Fibroblast of gingiva (primary cell): ENCODE measurements at regions not wholly inside any gene's neighbourhood (a gene's known extent, or its start where the extent isn't known, plus 50 kb on each side); places are given as distances from the start of the nearest gene placed in this dataset.

Experiments used
- DNase-seq: peaks from one replicate; pipeline ENCODE4 v3.0.0-alpha.2; 2011; ENCODE audit warnings: low read depth

DNA sequence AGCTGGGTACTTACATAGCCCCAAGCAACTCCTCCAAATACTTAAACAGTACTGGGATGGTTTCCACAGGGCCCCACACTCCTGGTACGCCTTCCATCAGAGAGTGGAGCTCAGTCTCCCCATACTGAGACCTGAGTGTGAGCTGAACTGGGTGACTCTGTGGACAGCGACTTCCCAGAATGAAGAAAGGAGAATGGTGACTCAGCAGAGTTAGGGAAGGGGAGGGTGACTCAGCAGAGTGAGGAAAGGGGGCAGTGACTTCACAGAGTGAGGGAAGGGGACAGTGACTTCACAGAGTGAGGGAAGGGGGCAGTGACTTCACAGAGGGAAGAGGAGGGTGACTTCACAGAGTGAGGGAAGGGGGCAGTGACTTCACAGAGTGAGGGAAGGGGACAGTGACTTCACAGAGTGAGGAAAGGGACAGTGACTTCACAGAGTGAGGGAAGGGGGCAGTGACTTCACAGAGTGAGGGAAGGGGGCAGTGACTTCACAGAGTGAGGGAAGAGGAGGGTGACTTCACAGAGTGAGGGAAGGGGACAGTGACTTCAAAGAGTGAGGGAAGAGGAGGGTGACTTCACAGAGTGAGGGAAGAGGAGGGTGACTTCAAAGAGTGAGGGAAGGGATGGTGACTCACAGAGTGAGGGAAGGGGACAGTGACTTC lies 141.3 kb upstream of the PITRM1 start:
- peak; percentile 70 for DNase-seq

DNA sequence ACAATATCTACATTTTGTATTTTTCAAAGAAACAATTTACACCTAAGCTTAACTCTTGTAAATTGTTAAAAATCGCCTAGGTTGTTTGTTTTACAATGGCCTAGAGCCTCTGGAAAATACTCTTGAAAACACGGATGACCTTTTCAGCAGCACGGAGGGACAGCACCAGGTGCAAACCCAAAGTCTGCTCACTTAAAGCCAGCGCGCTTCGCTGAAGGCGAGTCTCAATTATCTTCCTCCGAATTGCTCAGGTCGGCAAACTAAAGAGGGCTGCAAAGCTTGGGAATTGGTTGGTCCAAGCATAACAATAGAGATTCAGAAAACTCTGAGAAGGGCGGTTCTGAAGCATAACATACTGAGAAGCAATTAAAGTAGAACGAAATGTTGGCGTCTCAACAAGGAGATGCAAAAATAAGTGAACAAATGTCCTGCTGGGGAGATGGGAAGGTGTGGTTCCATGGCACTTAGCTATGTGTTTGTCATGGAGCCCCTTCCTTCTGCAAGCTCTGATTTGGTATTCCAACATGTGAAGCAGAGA lies 139.9 kb upstream of the PITRM1 start:
- no peak for DNase-seq

DNA sequence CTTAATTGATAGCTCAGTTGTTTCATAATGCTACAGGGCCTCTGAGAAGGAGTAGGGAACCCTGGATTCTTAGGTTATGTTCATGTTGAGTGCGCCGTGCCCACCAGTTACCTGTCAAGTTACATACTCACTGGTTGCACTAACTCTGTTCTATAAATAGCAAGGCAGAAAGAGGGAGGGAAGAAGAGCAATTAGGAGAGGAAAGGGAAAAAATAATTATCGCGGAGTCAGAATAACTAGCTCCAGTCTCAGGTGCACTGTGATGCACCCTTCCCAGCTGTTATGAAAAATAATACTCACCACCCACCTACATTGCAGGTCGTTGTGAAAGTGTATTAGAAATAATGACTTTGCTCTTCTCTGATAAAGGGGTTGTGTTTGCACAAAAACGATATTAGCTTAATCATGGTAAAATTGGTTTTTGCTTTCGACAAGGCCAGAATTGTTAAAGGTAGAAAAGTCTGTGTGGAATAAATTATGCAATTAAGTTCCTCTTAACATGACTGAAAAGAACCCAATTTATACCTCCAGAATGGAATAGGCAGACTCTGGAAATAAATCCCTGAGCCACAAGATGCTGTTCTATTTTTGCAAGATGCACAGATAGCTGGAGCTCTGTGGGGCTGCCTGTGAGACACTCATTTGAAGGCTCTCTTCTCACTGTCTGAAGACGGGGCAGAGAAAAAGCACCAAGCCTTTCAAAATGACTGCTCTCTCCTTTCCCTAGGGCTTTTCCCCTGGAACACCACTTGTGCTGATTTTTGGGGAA lies 137.6 kb upstream of the PITRM1 start:
- DNase-seq, result no peak

DNA sequence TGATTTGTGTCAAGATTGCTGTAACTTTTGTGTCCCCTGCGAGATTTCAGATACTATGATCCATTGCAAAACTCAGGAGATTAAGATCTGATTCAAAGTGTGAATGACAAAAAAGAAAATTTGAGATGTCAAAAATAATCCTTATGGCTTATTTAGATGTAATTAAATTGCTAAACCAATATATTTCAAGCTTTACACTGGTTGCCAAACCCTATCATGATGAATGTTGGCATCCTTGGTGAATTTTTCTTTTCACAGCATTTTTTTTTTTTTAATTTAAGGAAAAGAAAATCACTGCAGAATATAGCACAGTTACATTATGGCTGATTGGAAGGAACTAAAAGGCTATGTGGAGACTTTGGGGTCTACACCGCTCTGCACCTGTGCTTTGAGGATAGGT lies 133.5 kb upstream of the PITRM1 start:
- DNase-seq, result no peak

DNA sequence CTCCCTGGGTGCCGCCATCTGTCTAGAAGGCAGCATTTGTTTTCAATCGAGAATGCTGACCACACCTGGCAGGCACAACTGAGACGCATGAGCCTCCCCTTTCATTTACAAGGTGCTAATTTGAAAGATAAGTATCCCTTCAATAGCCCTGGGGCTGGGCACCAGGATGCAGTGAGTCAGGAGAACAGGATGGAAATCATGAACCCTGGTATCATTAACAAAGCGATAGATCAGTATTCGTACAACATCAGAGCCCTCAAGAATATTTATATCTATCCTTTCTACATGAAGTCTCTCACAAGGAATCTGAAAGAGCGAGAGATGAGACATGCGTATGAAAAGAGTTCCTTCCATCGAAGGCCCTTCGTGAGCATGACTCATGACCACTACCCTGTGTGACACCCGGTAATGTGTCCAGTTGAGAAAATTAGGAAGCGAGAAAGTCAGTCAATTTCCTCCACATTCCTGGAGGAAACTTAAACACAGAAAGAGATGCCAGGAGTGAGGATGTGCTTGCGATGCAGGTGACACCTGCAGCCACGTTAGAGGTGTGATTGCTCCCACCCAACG lies 123.1 kb upstream of the PITRM1 start:
- DNase-seq, result no peak

DNA sequence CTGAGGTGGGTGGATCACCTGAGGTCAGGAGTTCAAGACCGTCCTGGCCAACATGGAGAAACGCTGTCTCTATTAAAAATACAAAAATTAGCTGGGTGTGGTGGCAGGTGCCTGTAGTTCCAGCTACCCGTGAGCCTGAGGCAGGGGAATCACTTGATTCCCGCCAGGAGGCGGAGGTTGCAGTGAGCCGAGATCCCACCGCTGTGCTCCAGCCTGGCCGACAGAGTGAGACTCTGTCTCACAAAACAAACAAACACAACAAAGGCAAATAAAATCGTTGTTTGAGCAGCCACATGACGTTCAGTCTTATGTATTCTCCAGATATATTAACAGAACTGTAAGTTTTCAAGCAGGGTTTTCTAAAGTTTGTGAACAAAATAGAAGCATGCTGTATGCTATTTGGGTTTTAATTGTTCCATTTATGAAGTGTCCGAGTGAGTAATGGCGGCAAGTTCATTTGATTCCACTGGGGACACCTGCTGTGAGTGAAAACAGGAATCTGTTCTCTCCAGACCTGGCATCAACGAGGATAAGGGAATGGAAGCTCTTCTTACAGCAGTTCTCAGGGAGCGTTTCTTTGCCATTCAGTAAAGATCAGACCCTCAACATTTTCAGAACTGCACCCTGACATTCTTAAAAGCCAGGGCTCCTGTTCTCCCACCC lies 122.5 kb upstream of the PITRM1 start:
- DNase-seq, result no peak

DNA sequence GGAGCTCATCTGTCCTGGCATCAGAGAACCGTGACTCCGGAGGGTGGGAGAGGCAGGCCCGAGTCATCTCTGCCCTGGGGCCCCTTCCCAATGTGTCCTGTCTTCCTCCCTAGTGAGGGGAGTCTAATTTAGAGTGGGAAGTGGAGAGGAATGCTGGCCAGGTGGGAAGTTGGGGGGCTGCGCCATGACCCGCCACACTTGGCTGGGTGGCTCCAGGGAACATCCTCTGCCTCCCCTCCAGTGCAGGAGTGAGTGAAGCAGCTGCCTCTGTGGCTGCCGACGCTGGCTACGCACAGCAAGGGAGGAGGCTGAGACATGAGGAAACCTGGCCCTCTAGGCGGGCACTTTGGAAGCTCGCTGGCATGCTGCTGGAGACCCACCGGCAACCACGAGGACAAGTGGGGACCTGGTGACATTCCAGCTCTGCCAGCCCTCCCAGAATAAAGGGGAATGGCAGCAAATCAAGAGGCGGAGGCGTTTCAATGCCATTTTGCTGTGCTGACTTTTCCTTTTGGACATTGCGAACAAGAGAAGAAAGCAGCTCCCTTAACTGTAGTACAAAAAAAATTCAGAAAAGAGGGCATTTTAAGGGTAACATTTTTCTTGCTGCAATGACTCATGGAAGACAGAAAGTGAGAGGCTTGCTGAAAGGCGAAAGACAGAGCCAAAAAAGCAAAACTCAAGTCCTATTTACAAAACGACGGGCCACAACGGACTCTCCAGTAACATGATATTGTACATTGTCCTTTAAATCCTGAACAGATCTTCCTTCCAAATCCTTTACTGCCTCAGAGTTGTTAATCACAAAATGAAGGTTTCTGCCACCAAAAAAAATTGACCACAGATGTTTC lies 121.2 kb upstream of the PITRM1 start:
- DNase-seq, result peak; percentile 81

DNA sequence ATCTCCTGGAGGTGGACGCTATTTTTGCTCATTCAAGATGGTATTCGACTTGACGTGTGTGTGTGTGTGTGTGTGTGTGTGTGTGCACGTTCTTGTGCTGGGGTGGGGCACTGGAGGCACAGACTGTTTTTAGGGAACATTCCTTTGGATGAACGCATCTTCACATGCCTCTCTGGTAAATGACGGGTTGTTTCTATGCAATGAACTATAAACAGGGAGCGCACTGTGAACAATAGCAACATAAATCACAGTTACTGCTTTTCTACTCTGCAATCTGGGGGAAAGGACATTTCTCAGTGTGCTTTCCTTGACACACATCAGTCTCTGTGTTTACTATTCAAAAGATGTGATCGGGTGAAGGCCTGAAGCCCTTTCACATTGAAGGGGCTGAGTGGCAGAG lies 120.1 kb upstream of the PITRM1 start:
- peak; percentile 65 for DNase-seq

DNA sequence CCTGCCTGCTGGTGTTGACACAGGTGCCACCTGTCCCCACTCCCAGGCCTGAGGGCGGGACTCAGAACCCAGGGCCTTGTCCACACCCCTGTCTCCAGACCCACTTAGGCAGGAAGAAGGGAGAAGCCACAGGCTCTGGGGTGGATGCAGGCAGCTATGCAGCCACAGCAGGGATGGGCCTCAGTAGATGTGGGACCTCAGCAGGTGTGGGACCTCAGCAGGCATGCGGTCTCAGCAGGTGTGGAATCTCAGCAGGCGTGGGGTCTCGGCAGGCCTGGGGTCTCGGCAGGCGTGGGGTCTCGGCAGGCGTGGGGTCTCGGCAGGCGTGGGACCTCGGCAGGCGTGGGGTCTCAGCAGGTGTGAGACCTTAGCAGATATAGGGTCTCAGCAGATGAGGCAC lies 118.0 kb upstream of the PITRM1 start:
- DNase-seq, result no peak

DNA sequence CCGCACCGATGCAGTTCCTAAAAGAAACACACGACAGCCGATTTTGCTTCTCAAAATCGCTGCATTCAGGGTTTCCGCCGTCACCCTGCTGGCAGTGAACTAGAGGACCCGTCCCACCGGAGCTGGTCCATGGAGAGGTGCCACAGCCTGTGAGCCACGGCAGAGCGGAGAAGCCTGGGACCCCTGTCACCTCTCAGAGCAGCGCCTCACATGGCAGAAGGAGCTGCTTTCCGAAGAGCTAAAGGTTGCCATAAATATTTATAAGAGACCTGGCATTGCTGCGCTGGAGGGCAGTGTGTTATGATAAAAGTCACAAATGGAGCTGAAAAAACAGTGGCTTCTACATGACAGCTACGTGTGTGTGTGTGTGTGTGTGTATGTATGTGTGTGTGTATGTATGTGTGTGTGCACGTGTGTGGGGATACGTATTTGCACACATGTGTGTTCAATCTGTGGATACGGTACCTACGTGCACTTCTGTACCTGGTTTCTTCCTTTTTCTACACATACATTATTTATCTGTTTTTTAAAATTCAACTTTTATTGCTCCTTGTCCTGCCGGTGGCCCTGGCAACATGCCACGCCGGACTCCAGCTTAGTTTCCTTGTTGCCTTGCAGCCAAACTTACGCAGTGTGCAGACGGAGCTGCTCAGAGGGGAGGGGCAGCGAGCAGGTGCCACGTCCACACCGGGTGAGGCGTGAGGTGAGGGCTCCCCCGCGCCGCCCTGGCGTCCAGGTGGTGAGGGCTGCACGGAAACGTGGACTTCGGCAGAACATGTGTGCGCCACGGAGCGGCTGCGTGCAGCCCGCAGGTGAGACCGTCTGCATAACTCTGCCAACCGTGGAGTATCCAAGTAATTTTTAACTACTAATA lies 115.2 kb upstream of the PITRM1 start:
- no peak for DNase-seq

DNA sequence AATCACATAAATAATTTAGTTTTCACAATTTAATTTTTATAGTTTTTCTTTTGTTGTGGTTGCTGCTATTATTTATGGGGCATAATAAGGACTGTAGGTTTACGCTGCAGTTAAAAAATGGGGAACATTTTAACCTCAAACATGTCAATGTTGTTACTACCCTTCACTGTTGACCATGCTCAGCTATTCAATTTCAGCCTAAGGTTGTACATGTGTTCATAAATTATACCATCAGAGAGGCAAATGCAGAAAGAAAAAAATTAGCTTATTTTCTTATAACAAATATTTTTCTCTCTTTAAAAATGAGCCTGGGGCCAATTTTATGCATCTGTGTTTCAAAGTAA lies 110.1 kb upstream of the PITRM1 start:
- no peak for DNase-seq

DNA sequence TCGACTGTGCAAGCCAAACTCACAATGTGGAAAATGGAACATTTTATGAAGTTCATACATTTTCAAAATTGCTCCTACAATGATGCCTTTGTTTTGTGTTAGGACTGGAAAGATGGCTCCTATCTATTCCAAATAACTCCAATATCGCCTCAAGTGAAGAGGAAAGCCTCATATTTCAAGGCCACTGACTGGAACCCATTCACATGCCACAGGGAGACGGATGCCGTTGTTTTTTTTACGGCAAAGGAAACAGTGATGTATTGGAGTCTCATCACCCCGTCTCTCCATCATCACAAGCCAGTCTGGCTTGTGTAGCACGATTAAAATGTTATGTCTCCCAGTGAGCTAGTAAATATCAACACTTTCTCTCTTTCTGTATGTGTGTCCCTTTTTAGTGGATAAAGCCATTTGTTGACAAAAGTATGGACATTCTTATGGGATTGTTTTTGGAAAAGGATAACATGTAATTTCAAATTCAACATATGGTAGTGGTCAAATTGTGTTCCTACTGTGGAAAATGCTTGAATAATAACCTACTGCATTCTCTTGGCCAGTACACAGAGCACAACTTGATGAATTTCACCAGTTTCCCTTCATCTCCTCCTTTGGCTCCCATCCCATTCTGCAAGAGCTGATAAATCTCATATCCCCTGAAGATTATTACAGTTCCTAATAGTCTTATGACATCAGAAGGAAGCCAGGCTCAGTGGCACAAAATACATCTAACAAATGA lies 109.5 kb upstream of the PITRM1 start:
- no peak for DNase-seq

DNA sequence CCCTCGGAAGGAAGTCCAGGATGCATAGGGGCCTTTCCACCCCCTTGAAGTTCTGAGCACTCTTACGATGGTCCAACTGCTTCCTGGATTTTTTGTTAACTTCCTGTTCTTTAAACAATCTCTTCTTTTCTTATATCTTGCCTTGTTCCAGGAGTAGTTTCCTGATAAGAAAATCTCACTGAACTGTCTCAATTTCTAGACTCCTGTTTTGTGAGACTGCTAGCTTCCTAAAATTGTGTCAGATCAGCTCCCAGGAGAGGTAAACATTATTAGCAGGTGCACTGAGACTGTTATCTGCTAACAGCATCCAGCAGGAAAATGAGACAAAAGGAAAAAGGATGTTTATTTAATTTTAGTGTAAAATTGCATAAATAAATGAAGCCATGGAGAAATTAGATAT lies 106.2 kb upstream of the PITRM1 start:
- DNase-seq, result no peak

DNA sequence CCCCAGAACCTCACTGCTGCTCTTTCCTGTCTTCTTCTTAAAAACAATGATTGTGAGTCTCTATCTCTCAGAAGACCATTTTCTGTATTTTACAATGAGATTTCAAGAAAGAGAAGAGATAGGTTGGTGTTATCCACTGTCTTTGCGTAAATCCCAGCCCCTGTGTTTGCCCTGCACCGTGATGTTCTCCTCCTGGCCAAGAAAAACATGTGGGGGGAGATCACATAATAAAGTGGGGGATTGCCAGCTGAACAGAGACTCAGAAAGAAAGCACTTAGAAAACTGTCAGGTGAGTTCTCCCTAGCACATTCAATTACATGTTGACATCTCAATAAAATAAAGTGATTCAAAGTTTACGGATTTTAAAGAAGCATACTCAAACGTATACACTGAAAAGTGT lies 105.0 kb upstream of the PITRM1 start:
- no peak for DNase-seq

DNA sequence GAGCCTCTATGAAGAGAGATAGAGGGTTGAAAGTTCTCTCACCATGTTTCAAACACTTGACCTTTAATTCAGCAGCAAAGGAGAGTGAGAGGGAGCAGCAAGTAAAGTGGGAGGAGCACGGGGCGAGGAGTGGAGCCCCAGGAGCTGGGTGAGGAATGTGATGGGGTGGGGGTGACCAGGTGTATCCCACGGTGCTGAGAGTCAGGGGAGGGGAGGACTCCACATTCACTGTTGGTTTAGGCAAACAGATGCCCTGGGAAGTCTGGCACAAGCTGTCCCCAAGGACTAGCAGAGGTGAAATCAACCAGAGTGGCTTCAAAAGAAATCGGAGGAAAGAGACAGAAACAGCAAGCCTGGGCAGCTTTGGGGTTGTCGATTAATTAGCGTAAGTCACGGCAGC lies 101.8 kb upstream of the PITRM1 start:
- DNase-seq, result no peak

DNA sequence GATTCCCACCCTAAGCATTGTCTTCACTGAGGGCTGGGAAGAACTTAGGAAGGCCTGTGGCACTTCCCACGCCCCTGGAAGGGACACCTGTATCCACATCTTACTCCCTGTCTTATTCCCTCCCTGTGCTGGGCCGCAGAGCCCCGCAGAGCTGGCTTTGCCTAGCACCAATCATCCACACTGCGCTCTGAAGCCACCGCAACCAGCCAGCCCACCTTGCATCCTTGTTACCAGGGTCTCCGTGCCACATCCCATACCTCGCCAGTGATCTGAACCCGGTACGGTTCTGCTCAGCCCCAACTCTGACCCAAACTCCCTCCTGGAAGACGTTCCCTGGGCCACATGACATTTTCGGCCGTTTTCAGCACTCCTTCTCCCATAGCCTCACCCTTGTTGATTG lies 101.4 kb upstream of the PITRM1 start:
- no peak for DNase-seq

DNA sequence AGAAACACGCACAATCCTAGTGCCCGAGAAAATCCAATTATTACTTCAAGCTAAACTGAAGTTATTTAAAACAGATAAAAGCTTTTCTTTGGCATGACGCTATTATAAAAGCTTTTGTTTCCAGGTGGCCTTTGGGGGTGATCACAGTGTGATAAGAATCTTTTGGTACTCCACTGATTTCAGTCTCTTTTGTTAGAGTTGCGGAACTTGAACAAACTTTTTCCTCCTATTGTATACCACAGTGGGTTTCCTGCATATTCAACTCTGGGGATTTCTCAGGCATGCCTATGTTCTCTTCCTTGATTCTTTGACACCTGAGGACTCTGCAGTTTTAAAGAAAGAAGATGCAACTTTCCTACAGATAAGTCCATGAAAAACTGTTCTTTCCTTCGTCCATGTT lies 99.7 kb upstream of the PITRM1 start:
- DNase-seq, result no peak

DNA sequence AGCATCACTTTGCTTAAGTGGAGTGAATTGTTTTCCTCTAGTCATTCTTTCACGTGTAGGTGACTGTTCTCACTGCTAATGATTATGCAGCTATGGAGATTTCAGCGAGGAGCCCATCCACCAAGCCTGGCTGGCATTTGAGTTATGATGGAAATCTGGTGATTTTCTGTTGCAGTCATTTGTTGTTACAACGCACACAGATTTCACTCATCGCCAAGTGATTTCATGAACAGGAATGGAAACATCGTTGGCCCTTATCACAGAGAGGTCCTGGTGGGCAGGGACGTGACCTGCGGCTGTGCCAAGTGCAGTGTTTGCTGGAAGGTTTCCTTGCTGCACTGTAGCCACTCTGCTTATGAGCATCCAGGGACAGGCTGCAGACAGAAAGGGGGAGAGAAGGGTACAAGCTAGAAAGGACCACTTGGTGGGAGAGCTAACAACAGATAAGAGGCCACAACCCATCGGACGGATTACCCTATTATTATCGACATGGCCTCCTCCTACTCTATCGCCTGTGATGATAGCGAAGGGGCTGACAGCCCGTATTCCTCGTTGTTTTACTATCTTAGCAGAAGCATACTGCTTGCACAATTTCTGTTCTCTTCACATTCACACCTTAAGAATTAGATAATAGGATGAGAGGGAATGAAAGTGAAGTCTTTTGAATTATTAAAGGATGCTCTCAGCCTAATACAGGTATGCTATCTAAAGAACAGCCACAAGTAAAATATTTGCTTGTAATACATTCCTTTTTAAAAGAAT lies 99.0 kb upstream of the PITRM1 start:
- DNase-seq, result no peak

DNA sequence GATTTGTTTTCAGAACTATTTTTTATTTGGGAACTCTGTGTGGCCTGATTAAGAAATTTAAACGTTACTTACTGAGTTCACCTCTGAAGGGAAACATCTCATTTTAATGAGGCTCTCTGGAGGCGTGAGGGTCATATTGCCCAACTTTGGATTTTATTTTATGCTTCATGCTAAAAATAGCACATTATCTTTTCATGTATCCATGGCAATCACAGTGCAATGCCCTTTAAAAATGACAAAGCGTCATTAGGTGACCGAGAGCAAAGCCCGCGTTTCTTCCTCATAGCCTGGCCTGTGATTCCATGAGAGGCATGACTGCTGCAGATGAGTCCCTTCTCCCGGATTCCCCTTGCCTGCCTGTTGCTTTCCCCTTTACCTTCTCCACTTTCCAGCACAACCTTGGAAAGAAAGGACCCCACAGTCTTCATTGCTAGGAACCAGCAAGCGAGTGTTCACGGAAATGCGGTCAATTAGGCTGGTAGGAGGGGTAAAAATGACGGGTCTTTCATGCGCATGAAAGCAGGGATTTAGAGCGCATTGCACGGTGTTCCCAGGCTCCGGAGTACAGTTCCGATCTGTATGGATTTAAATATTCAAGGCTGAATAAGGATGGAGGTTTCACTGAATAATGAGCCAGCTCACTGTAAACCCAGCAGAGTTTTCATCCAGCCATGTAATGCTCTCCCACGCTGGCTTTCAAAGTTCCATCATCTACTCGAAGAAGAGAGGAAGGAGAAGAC lies 98.2 kb upstream of the PITRM1 start:
- DNase-seq, result no peak
